COR-L47 (cell line): ENCODE measurements at regions not wholly inside any gene's neighbourhood (a gene's known extent, or its start where the extent isn't known, plus 50 kb on each side); places are given as distances from the start of the nearest gene placed in this dataset.

ENCODE experiments used
- DNase-seq: peaks from one replicate; lab custom pipeline; 2025; lab: John Stamatoyannopoulos, UW

GRCh38 chr6:4559281-4559875 is 216.8 kb upstream of the CDYL start:
- DNase-seq: no peak

GRCh38 chr6:4554645-4555044 is 221.6 kb upstream of the CDYL start:
- DNase-seq: no peak

GRCh38 chr6:4553387-4553786 is 222.8 kb upstream of the CDYL start:
- no peak for DNase-seq

GRCh38 chr6:4550227-4550597 is 226.0 kb upstream of the CDYL start:
- DNase-seq: no peak

- no peak for DNase-seq
These were observed 226.5 kb upstream of the CDYL start for GRCh38 chr6:4549556-4550226.

- DNase-seq: no peak
These were observed 230.3 kb upstream of the CDYL start for GRCh38 chr6:4545893-4546292.

GRCh38 chr6:4543596-4543995 is 232.6 kb upstream of the CDYL start:
- no peak for DNase-seq

- DNase-seq: no peak
These were observed 242.6 kb upstream of the CDYL start for GRCh38 chr6:4533576-4533975.

- no peak for DNase-seq
These were observed 244.8 kb upstream of the CDYL start for GRCh38 chr6:4531406-4531805.

GRCh38 chr6:4522453-4522852 is 253.8 kb upstream of the CDYL start:
- DNase-seq: no peak

- DNase-seq: no peak
These were observed 255.1 kb upstream of the CDYL start for GRCh38 chr6:4521070-4521469.

- DNase-seq: no peak
These were observed 257.7 kb upstream of the CDYL start for GRCh38 chr6:4518506-4518905.

GRCh38 chr6:4516206-4516605 is 260.0 kb upstream of the CDYL start:
- DNase-seq: no peak

- no peak for DNase-seq
These were observed 262.6 kb upstream of the CDYL start for GRCh38 chr6:4513561-4513960.

GRCh38 chr6:4512051-4512471 is 264.1 kb upstream of the CDYL start:
- no peak for DNase-seq

- no peak for DNase-seq
These were observed 264.6 kb upstream of the CDYL start for GRCh38 chr6:4511641-4512020.

GRCh38 chr6:4510906-4511640 is 265.1 kb upstream of the CDYL start:
- DNase-seq: no peak

GRCh38 chr6:4510317-4510716 is 265.9 kb upstream of the CDYL start:
- DNase-seq: no peak

- DNase-seq: no peak
These were observed 266.7 kb upstream of the CDYL start for GRCh38 chr6:4509506-4509905.

GRCh38 chr6:4506792-4507191 is 269.4 kb upstream of the CDYL start:
- no peak for DNase-seq

- DNase-seq: no peak
These were observed 270.0 kb upstream of the CDYL start for GRCh38 chr6:4506223-4506622.

GRCh38 chr6:4504700-4505099 is 271.5 kb upstream of the CDYL start:
- DNase-seq: no peak

- DNase-seq: no peak
These were observed 272.5 kb upstream of the CDYL start for GRCh38 chr6:4503700-4504099.

- no peak for DNase-seq
These were observed 279.9 kb upstream of the CDYL start for GRCh38 chr6:4496284-4496683.
